Astrocyte (in vitro differentiated cells and primary cell): ENCODE measurements at regions not wholly inside any gene's neighbourhood (a gene's known extent, or its start where the extent isn't known, plus 50 kb on each side); places are given as distances from the start of the nearest gene placed in this dataset.

Source experiments
- CTCF ChIP-seq: IDR thresholded peaks from 2 replicates; pipeline ENCODE4 v1.5.1; 2011; ENCODE audit warnings: low read depth, mild to moderate bottlenecking, inconsistent platforms, low read length, moderate library complexity; ENCODE audit not compliant: insufficient read depth
- EZH2 ChIP-seq: IDR thresholded peaks from 2 replicates; pipeline ENCODE4 v1.6.1; 2012; ENCODE audit warnings: mild to moderate bottlenecking, low read length, inconsistent platforms; ENCODE audit not compliant: insufficient read depth

- no peak for TF ChIP-seq EZH2
- no peak for TF ChIP-seq CTCF
These were observed 178.7 kb upstream of the IRAK1BP1 start for GRCh38 chr6:78688668-78689067.
